Thyroid gland (tissue), 4 donors: ENCODE measurements at regions not wholly inside any gene's neighbourhood (a gene's known extent, or its start where the extent isn't known, plus 50 kb on each side); places are given as distances from the start of the nearest gene placed in this dataset.

Experiments used
- POLR2A ChIP-seq, 2 donors: fragments of 450-650 bp; IDR thresholded peaks; one replicate each; pipeline ENCODE4 v1.6.1; 2017; ENCODE audit warnings: antibody characterized with exemption in 2 of 2, mild to moderate bottlenecking in 2 of 2, moderate library complexity in 1 of 2
- TF ChIP-seq, protein P1 (sequence below), 6 experiments: fragments of 200-600 bp in 3 of 6; fragments of 450-650 bp in 3 of 6; sonication (generic) in 3 of 6; IDR thresholded peaks; one replicate each; pipeline ENCODE4 v1.5.1; 2016 to 2019; ENCODE audit warnings: antibody characterized with exemption in 6 of 6, mild to moderate bottlenecking in 2 of 6, inconsistent platforms in 1 of 6, moderate library complexity in 1 of 6

DNA sequence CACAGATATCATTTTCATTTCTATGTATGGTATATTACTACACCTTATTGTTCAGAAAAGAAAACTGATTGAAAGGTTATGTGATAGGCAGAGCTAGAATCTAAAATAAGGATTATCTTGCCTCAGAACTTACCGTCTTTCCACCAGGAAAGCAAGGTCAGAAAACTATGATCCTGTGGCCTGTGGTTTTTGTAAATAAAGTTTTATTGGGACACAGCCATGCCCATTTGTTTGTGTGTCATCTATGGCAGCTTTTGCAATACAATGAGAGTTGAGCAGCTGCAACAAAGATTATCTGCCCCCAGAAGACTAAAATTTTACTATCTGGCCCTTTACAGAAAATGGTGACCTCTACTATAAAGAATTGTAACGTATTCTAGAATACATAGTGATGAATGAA is 314.7 kb upstream of the SLCO3A1 start:
- TF ChIP-seq, protein P1, sequence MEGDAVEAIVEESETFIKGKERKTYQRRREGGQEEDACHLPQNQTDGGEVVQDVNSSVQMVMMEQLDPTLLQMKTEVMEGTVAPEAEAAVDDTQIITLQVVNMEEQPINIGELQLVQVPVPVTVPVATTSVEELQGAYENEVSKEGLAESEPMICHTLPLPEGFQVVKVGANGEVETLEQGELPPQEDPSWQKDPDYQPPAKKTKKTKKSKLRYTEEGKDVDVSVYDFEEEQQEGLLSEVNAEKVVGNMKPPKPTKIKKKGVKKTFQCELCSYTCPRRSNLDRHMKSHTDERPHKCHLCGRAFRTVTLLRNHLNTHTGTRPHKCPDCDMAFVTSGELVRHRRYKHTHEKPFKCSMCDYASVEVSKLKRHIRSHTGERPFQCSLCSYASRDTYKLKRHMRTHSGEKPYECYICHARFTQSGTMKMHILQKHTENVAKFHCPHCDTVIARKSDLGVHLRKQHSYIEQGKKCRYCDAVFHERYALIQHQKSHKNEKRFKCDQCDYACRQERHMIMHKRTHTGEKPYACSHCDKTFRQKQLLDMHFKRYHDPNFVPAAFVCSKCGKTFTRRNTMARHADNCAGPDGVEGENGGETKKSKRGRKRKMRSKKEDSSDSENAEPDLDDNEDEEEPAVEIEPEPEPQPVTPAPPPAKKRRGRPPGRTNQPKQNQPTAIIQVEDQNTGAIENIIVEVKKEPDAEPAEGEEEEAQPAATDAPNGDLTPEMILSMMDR (IDR thresholded peaks at IDR 0.05): no peak
- no peak for TF ChIP-seq POLR2A (IDR thresholded peaks at IDR 0.05)
